ENCODE measurements at regions not wholly inside any gene's neighbourhood (a gene's known extent, or its start where the extent isn't known, plus 50 kb on each side); places are given as distances from the start of the nearest gene placed in this dataset.
"Not testable (repeated sequence)": the region's sequence is repeated elsewhere in the genome, so short reads cannot be mapped to it uniquely, and the experiment has no call there.

GRCh38 chr16:21521048-21521389 is 78.4 kb upstream of the METTL9 start:
- peaks cover 28% of the 10 kb centered on the region for H3K4me1 ChIP-seq
- H3K27ac ChIP-seq; H3K4me3 ChIP-seq; intact Hi-C loops (cut with DNase I); H3K27me3 ChIP-seq (ENCODE audit: low read depth); H3K9me3 ChIP-seq; DNase-seq; H3K36me3 ChIP-seq; ATAC-seq: not testable (repeated sequence)

- H3K27me3 ChIP-seq (ENCODE audit: low read depth); H3K36me3 ChIP-seq; H3K4me3 ChIP-seq; intact Hi-C loops (cut with DNase I); H3K27ac ChIP-seq; ATAC-seq; H3K9me3 ChIP-seq: not testable (repeated sequence)
- peaks cover 22% of the 10 kb centered on the region for H3K4me1 ChIP-seq
- DNase-seq = peak; percentile 50
Observed at GRCh38 chr16:21521390-21522143, 77.8 kb upstream of the METTL9 start.

GRCh38 chr16:21522846-21523245 is 76.5 kb upstream of the METTL9 start:
- H3K4me3 ChIP-seq; H3K27ac ChIP-seq; intact Hi-C loops (cut with DNase I); ATAC-seq; H3K9me3 ChIP-seq; DNase-seq; H3K36me3 ChIP-seq; H3K27me3 ChIP-seq (ENCODE audit: low read depth): not testable (repeated sequence)
- H3K4me1 ChIP-seq = peaks cover 13% of the 10 kb centered on the region

GRCh38 chr16:21523411-21524067 is 75.8 kb upstream of the METTL9 start:
- Histone ChIP-seq H3K27ac (no peak overlapping the region), H3K27me3 (ENCODE audit: low read depth) (no peaks in the 10 kb centered on the region), H3K36me3 (no peaks in the 10 kb centered on the region), H3K9me3 (no peaks in the 10 kb centered on the region), H3K4me1 (peaks cover 6% of the 10 kb centered on the region), H3K4me3 (no peak overlapping the region)
- intact Hi-C loops (cut with DNase I) = no loop called here
- DNase-seq = peak; percentile 48
- no peak for ATAC-seq
- no peak for TF ChIP-seq CTCF (IDR thresholded peaks at IDR 0.05)

- TF ChIP-seq CTCF (IDR thresholded peaks at IDR 0.05) = no peak
- Histone ChIP-seq H3K4me1 (peaks cover 4% of the 10 kb centered on the region), H3K4me3 (no peak overlapping the region), H3K36me3 (no peaks in the 10 kb centered on the region), H3K27ac (no peak overlapping the region), H3K9me3 (no peaks in the 10 kb centered on the region), H3K27me3 (ENCODE audit: low read depth) (no peaks in the 10 kb centered on the region)
- ATAC-seq (no peak), DNase-seq (peak; percentile 31)
- intact Hi-C loops (cut with DNase I) = no loop called here
Observed at GRCh38 chr16:21524068-21524751, 75.2 kb upstream of the METTL9 start.

GRCh38 chr16:21524752-21525028 is 74.7 kb upstream of the METTL9 start:
- H3K36me3 ChIP-seq; H3K4me3 ChIP-seq; intact Hi-C loops (cut with DNase I); ATAC-seq; H3K27me3 ChIP-seq (ENCODE audit: low read depth); H3K9me3 ChIP-seq; H3K4me1 ChIP-seq; H3K27ac ChIP-seq; DNase-seq: not testable (repeated sequence)

- H3K36me3 ChIP-seq; H3K4me1 ChIP-seq; ATAC-seq; H3K4me3 ChIP-seq; H3K27me3 ChIP-seq (ENCODE audit: low read depth); H3K27ac ChIP-seq; H3K9me3 ChIP-seq; intact Hi-C loops (cut with DNase I): not testable (repeated sequence)
- peak; percentile 52 for DNase-seq
Observed at GRCh38 chr16:21525029-21525895, 74.1 kb upstream of the METTL9 start.

- H3K9me3 ChIP-seq; ATAC-seq; H3K27me3 ChIP-seq (ENCODE audit: low read depth); H3K27ac ChIP-seq; intact Hi-C loops (cut with DNase I); H3K36me3 ChIP-seq; H3K4me1 ChIP-seq; H3K4me3 ChIP-seq: not testable (repeated sequence)
- DNase-seq = peak; percentile 44
Observed at GRCh38 chr16:21525956-21526922, 73.1 kb upstream of the METTL9 start.

Data from lower lobe of right lung (tissue), 2 donors.